SU-DHL-6 (cell line): ENCODE measurements at regions not wholly inside any gene's neighbourhood (a gene's known extent, or its start where the extent isn't known, plus 50 kb on each side); places are given as distances from the start of the nearest gene placed in this dataset.

Source experiments
- H2AFZ ChIP-seq: fragments of 200-600 bp; sonication (generic); 2 replicates; pipeline ENCODE4 v1.6.1; 2014; ENCODE audit warnings: low read depth, mild to moderate bottlenecking, moderate library complexity, mixed read lengths, antibody characterized with exemption, low read length; ENCODE audit not compliant: severe bottlenecking
- H3F3A ChIP-seq: fragments of 200-600 bp; shearing (Covaris generic); 2 replicates; pipeline ENCODE4 v1.6.0; 2016; ENCODE audit warnings: antibody characterized with exemption, mild to moderate bottlenecking; ENCODE audit not compliant: insufficient read depth
- H3K27ac ChIP-seq: fragments of 200-600 bp; sonication (generic); 2 replicates; pipeline ENCODE4 v1.5.1; 2016; ENCODE audit warnings: low read depth, mild to moderate bottlenecking, low read length, moderate library complexity, mixed read lengths
- H3K27me3 ChIP-seq: fragments of 200-600 bp; sonication (generic), shearing (Covaris generic); 2 replicates; pipeline ENCODE4 v1.6.0; 2014; ENCODE audit warnings: mild to moderate bottlenecking, low read length
- H3K36me3 ChIP-seq: fragments of 200-600 bp; sonication (generic); 2 replicates; pipeline ENCODE4 v1.6.1; 2014; ENCODE audit warnings: mild to moderate bottlenecking, low read length, mixed read lengths
- H3K4me2 ChIP-seq: fragments of 300-600, 200-600 bp; shearing (Covaris generic), sonication (generic); 2 replicates; pipeline ENCODE4 v1.6.0; 2014; ENCODE audit warnings: low read length, low read depth, mild to moderate bottlenecking; ENCODE audit not compliant: poor library complexity, severe bottlenecking
- H3K4me3 ChIP-seq: fragments of 200-600 bp; sonication (generic); 2 replicates; pipeline ENCODE4 v1.5.1; 2014; ENCODE audit warnings: antibody characterized with exemption, low read length, mild to moderate bottlenecking, mixed read lengths; ENCODE audit not compliant: insufficient read depth, poor library complexity, severe bottlenecking
- H3K79me2 ChIP-seq: fragments of 200-600 bp; sonication (generic); 2 replicates; pipeline ENCODE4 v1.6.1; 2014; ENCODE audit warnings: mild to moderate bottlenecking, low read length, moderate library complexity; ENCODE audit not compliant: insufficient read depth
- H3K9ac ChIP-seq: fragments of 200-600 bp; sonication (generic); 2 replicates; pipeline ENCODE4 v1.7.0; 2014; ENCODE audit warnings: mild to moderate bottlenecking, low read length
- H3K9me2 ChIP-seq: fragments of 200-600 bp; sonication (generic); replicated peaks from 2 replicates; pipeline ENCODE4 v1.6.1; 2014; ENCODE audit warnings: low read length; ENCODE audit not compliant: insufficient read depth
- H3K9me3 ChIP-seq: fragments of 200-600 bp; sonication (generic); 2 replicates; pipeline ENCODE4 v1.6.1; 2014; ENCODE audit warnings: low read length, mixed read lengths; ENCODE audit not compliant: insufficient read depth
- H4K20me1 ChIP-seq: fragments of 200-600 bp; sonication (generic); 2 replicates; pipeline ENCODE4 v1.6.1; 2014; ENCODE audit warnings: low read depth, mild to moderate bottlenecking, antibody characterized with exemption, low read length, moderate library complexity, mixed read lengths
- EZH2phosphoT487 ChIP-seq: fragments of 200-600 bp; sonication (generic), shearing (Covaris generic); conservative IDR thresholded peaks from 2 replicates; pipeline ENCODE4 v1.6.1; 2018; ENCODE audit warnings: mild to moderate bottlenecking, antibody characterized with exemption, low read length, moderate library complexity, mixed read lengths
- TF ChIP-seq, protein P1 (sequence below): fragments of 200-600 bp; sonication (generic); IDR thresholded peaks from one replicate; pipeline ENCODE4 v1.5.1; 2017; ENCODE audit warnings: antibody characterized with exemption, mild to moderate bottlenecking, low read length, moderate library complexity; ENCODE audit not compliant: insufficient read depth, poor library complexity, severe bottlenecking

DNA sequence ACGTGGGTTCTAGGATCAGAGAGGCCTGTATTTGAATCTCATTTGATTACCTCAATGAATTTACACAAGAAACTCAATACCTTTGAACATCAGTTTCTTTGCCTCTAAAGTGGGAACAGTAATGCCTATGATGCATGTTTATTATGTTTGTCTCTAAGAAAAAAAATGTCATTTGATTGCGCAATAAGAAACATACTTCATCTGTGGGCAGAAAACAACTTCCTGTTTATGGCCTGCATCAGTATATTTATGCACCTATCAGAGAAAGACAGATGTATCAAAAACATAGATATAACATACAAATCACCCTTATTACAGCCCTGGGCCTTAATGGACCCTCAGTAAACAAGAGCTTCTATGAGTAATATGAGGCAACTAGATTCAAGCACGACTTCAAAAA lies 516.4 kb upstream of the ARID1B start:
- H3K9me3 ChIP-seq: no peaks in the 10 kb centered on the region
- H4K20me1 ChIP-seq: no peaks in the 10 kb centered on the region
- no peaks in the 10 kb centered on the region for H3K79me2 ChIP-seq
- no peak overlapping the region for H2AFZ ChIP-seq
- no peaks in the 10 kb centered on the region for H3K27me3 ChIP-seq
- no peak overlapping the region for H3K4me3 ChIP-seq
- no peak overlapping the region for H3K4me2 ChIP-seq
- H3K9me2 ChIP-seq: no peaks in the 10 kb centered on the region
- H3K9ac ChIP-seq: no peak overlapping the region
- no peaks in the 10 kb centered on the region for H3F3A ChIP-seq
- H3K27ac ChIP-seq: no peak overlapping the region
- no peaks in the 10 kb centered on the region for H3K36me3 ChIP-seq
- TF ChIP-seq EZH2phosphoT487: no peak
- TF ChIP-seq, protein P1, sequence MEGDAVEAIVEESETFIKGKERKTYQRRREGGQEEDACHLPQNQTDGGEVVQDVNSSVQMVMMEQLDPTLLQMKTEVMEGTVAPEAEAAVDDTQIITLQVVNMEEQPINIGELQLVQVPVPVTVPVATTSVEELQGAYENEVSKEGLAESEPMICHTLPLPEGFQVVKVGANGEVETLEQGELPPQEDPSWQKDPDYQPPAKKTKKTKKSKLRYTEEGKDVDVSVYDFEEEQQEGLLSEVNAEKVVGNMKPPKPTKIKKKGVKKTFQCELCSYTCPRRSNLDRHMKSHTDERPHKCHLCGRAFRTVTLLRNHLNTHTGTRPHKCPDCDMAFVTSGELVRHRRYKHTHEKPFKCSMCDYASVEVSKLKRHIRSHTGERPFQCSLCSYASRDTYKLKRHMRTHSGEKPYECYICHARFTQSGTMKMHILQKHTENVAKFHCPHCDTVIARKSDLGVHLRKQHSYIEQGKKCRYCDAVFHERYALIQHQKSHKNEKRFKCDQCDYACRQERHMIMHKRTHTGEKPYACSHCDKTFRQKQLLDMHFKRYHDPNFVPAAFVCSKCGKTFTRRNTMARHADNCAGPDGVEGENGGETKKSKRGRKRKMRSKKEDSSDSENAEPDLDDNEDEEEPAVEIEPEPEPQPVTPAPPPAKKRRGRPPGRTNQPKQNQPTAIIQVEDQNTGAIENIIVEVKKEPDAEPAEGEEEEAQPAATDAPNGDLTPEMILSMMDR: no peak

GRCh38 chr6:156258981-156259380 lies 518.2 kb upstream of the ARID1B start:
- no peak overlapping the region for H3K4me2 ChIP-seq
- no peaks in the 10 kb centered on the region for H3K36me3 ChIP-seq
- no peak overlapping the region for H3K4me3 ChIP-seq
- no peaks in the 10 kb centered on the region for H3K9me3 ChIP-seq
- no peak overlapping the region for H3K27ac ChIP-seq
- no peaks in the 10 kb centered on the region for H3K79me2 ChIP-seq
- H3K9me2 ChIP-seq: no peaks in the 10 kb centered on the region
- no peaks in the 10 kb centered on the region for H4K20me1 ChIP-seq
- TF ChIP-seq, protein P1: no peak
- TF ChIP-seq EZH2phosphoT487: no peak
- H3K9ac ChIP-seq: no peak overlapping the region
- H2AFZ ChIP-seq: no peak overlapping the region
- no peaks in the 10 kb centered on the region for H3F3A ChIP-seq
- no peaks in the 10 kb centered on the region for H3K27me3 ChIP-seq

GRCh38 chr6:156256161-156256560 lies 521.0 kb upstream of the ARID1B start:
- H3K4me3 ChIP-seq: no peak overlapping the region
- no peaks in the 10 kb centered on the region for H3K27me3 ChIP-seq
- no peaks in the 10 kb centered on the region for H3K9me3 ChIP-seq
- no peak for TF ChIP-seq EZH2phosphoT487
- TF ChIP-seq, protein P1: no peak
- H3K9ac ChIP-seq: no peak overlapping the region
- H2AFZ ChIP-seq: no peak overlapping the region
- H3F3A ChIP-seq: no peaks in the 10 kb centered on the region
- H3K9me2 ChIP-seq: no peaks in the 10 kb centered on the region
- H3K27ac ChIP-seq: no peak overlapping the region
- H4K20me1 ChIP-seq: no peaks in the 10 kb centered on the region
- no peaks in the 10 kb centered on the region for H3K36me3 ChIP-seq
- H3K79me2 ChIP-seq: no peaks in the 10 kb centered on the region
- H3K4me2 ChIP-seq: no peak overlapping the region

DNA sequence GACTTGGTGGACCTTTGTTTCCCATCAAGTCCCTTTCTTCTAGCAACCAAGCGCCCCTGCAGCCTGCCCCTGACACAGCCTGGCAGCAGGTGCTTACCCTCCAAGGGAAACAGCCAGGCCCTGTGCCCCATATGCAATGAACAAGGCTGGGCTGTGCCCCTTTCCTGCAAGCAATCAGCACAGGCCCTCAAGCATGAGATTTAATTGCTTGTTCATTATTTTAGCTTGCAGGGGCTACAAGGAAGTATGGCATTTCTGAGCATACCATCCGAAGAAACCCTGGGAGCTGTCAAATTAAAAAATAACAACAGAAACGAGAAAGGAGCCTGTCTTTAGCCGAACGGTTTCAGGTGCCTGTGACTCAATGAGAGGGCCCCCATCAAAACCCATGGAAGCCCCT lies 522.9 kb upstream of the ARID1B start:
- Histone ChIP-seq H3K79me2 (no peaks in the 10 kb centered on the region), H3K4me2 (no peak overlapping the region), H3K9me2 (no peaks in the 10 kb centered on the region), H3K9ac (no peak overlapping the region), H4K20me1 (no peaks in the 10 kb centered on the region), H3K9me3 (no peaks in the 10 kb centered on the region), H3K4me3 (no peak overlapping the region), H2AFZ (no peak overlapping the region), H3K36me3 (no peaks in the 10 kb centered on the region), H3K27ac (no peak overlapping the region), H3F3A (no peaks in the 10 kb centered on the region), H3K27me3 (no peaks in the 10 kb centered on the region)
- no peak for TF ChIP-seq EZH2phosphoT487
- TF ChIP-seq, protein P1: no peak
